PFSK-1 (cell line): ENCODE measurements at regions not wholly inside any gene's neighbourhood (a gene's known extent, or its start where the extent isn't known, plus 50 kb on each side); places are given as distances from the start of the nearest gene placed in this dataset.

Experiments
- REST ChIP-seq, 2 experiments: IDR thresholded peaks; 2 replicates each; pipeline versions ENCODE4 v1.6.1 to v1.8.0; 2011 to 2012; ENCODE audit warnings: low read depth in 2 of 2, low read length in 2 of 2, control low read depth in 1 of 2, inconsistent platforms in 1 of 2, mild to moderate bottlenecking in 1 of 2, moderate library complexity in 1 of 2; ENCODE audit not compliant: insufficient read depth in 1 of 2
- SIN3A ChIP-seq: IDR thresholded peaks from 2 replicates; pipeline ENCODE4 v1.6.1; 2012; ENCODE audit warnings: mild to moderate bottlenecking, low read length, moderate library complexity, borderline replicate concordance; ENCODE audit not compliant: insufficient read depth
- TAF1 ChIP-seq: IDR thresholded peaks from 2 replicates; pipeline ENCODE4 v1.6.1; 2012; ENCODE audit warnings: low read length, control low read depth, borderline replicate concordance; ENCODE audit not compliant: insufficient read depth

- TF ChIP-seq REST (IDR thresholded peaks at IDR 0.05; ENCODE audit: insufficient read depth in 1 of 2, low read depth in 2 of 2, low read length in 2 of 2) (no peak), TAF1 (no peak), SIN3A (no peak)
Observed at GRCh38 chr5:2519153-2519552, 232.3 kb downstream of the IRX2 start.
